ENCODE measurements at regions not wholly inside any gene's neighbourhood (a gene's known extent, or its start where the extent isn't known, plus 50 kb on each side); places are given as distances from the start of the nearest gene placed in this dataset.

DNA sequence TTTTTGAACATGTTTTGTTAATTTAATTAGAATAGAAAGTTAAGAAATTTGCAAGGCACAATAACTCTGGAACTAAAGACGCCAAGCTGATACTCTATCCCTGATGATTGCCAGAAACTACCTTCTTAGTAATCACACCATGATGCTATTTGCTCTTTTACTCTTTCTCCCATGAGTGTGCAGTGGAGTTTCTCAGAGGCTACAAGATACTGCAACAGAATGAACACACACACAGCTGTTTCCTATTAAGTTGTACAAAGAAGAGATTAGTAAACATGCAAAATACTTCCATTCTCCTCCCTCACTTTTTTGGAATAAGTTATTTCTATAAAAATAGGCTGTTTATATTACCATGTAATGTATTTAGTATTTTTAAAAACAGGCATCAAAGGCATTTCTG is 1367.5 kb downstream of the AACS start:
- TF ChIP-seq, protein P1, sequence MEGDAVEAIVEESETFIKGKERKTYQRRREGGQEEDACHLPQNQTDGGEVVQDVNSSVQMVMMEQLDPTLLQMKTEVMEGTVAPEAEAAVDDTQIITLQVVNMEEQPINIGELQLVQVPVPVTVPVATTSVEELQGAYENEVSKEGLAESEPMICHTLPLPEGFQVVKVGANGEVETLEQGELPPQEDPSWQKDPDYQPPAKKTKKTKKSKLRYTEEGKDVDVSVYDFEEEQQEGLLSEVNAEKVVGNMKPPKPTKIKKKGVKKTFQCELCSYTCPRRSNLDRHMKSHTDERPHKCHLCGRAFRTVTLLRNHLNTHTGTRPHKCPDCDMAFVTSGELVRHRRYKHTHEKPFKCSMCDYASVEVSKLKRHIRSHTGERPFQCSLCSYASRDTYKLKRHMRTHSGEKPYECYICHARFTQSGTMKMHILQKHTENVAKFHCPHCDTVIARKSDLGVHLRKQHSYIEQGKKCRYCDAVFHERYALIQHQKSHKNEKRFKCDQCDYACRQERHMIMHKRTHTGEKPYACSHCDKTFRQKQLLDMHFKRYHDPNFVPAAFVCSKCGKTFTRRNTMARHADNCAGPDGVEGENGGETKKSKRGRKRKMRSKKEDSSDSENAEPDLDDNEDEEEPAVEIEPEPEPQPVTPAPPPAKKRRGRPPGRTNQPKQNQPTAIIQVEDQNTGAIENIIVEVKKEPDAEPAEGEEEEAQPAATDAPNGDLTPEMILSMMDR (conservative IDR thresholded peaks at IDR 0.05): no peak
- no peak for TF ChIP-seq ZFX (IDR thresholded peaks at IDR 0.05)
